ENCODE measurements at regions not wholly inside any gene's neighbourhood (a gene's known extent, or its start where the extent isn't known, plus 50 kb on each side); places are given as distances from the start of the nearest gene placed in this dataset.
A peak's percentile ranks its signal among the peaks of the same experiment; 100 is the strongest.
"Not testable (repeated sequence)": the region's sequence is repeated elsewhere in the genome, so short reads cannot be mapped to it uniquely, and the experiment has no call there.

DNA sequence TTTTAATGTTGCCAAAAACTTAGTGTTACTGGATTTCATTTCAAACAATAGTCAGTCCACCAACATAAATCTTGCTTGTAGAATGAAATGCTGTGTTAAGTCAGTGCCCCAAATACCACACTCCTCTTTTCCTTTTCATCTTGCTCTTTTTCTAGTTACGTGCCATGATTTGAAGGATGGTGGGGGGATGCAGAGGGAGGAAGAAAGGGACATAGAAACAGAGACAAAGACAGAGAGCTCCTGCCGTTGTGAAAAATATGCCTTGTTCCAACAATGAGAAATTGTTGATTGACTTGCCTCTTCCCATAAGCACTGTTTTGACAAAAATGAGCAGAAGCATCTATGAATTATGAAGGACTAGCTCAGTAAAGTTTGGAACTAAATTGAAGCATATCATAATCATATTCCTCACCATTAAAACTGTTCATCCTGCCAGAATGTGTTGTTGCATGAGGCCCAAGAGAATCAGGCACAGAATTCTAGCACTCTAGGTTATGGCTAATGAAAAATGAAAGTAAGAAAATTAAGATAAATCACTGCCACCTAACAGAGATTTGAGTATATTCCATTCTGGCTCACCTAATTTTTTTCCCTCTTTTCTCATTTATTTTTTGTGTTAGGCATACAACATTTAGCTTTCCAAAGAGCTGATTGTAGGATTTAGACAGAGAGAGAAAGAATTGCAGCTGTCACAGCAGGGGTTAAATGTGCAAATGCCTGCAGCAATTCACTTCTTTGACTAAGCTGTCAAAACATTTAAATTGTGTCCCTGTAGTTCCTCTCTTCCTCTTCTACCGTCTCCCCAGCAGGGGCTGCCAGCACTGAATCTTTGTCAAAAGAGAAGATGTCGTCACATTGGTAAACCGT lies 111.6 kb upstream of the PTPN13 start:
- ATAC-seq, result no peak

DNA sequence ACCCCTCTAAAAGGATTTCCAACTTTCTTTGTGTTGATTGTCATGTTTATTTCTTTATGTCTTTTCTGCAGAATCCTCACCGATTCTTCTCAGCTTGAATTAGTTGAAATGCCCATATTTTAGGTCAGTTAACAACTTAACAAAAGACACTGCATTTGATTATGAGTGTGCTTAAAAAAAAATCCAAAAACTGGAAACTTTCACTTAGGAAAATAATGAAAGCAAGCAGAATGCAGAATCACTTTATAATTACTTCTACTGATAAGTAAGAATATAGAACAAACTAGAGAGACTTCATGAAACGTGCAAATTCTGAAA lies 111.0 kb upstream of the PTPN13 start:
- ATAC-seq, result no peak

DNA sequence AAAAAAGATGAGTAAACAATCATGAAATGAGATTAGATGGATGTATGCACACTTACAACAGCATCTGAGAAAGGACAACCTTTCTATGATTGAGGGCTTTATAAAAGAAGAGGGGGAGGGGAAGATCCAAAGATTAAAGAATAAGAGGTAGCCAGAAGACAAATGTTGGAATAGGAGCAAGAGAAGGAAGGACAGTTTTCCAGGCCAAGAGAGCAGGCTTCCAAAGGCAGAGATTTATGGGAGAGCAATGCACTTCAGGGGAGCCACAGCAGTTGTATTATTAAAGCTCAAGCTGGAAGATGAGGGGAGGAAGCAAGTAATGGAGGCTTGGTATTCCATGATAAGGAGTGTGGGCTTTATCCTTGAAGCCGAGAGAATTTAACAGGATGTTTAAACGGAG lies 110.3 kb upstream of the PTPN13 start:
- no peak for ATAC-seq

DNA sequence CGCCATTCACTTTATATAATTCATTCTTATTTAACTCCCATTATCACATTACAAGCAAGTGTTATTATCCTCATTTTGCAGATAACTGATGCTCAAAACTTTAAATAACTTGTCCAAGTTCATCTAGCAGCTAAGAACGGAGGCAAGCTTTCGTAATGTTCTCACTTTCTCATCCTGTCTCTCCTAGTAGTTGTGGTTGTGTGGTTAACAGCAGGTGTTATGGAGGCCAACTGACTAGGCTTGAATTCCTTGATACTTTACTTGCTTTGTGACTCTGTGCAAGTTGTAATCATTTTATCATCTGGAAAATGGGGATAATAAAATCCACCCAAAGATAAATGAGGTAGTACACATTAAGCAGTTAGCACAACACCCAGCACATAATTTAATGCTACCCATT lies 109.9 kb upstream of the PTPN13 start:
- ATAC-seq, result no peak

DNA sequence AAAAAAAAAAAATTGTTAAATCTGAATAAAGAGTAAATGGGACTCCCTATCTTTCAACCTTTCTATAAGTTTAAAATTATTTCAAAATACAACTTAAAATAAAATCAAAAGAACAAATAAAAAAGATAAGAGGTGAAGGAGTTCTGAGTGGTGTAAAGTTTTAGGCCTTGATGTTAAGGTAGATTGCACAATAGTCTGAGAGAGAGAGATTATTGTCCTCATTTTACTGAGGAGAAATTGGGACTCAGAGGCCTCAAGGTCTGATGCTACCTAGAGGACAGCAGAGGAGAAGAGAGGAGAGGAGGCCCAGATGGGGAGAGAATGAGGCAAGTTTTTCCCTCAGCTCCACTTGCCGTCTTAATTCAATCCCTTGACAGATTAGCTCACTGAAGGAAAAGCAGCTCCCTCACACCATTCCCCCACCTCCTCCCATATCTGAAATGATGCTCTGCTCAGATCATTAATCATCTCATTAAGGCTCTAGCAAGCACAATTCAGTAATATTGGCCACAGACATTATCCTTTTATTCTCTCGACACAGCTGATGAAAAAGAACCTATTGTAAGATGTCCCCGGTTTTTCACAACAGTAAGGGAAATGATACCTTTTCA lies 106.3 kb upstream of the PTPN13 start:
- no peak for ATAC-seq

DNA sequence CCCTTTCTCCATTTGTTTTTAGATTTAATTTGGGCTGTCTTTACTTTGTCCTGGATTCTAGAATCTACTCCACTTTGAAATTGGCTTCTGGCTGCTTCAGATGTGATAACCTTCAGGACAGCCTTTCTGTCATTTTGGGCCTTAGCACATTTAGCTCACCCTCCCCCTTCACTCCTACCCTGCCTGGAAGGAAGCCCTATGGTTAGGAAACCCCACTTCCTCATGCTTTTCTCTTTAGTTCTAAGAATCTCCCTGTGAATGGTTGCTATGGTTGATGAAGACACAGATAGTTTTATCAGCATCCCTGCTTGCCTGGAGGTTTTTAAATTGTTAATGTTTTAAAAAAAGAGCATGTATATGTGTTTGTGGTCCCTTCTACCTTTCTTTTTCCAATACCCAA lies 100.7 kb upstream of the PTPN13 start:
- no peak for ATAC-seq

DNA sequence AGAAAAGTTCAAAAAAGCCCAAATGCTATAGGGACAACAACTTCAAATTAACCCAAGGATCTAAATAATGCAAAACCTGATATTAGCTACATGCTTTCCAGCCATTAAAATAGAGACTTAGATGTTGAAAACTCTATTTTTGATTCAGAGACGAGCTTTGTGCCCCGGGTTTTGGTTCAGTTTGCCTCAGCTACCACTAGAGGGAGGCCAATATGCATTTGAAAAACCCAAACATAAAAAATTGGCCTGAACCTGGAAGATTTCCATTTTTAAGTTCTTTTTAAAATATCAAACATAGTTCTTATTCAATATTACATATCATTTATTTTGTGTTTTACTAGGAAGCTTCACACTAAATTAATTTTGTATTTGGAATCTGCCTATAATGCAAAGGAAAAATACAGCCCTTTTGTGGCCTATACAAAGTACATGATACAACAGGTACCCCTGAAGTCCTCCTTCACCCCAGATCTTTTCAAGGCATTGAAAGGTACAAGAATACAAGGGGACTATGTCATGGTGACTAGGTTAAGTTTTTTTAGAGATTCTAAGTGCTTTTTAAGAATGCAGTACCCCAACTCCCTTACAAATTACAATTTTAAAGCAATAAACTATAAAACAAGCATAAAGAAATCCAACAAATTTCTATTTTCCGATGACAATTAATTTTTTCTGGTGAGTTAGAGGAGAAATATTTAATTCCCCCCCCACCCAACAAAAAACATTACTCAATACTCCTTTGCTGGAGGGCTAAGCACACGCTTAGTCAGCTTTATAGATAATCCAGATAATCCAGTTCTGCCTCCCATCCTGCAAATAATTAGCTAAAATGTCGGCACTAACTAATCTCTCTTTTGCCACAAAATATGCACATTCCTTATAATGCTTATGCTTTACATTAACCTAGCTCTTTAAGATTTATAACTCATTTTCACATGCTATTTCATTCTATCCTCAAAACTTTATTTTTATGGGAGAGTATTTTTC lies 97.7 kb upstream of the PTPN13 start:
- ATAC-seq, result no peak

DNA sequence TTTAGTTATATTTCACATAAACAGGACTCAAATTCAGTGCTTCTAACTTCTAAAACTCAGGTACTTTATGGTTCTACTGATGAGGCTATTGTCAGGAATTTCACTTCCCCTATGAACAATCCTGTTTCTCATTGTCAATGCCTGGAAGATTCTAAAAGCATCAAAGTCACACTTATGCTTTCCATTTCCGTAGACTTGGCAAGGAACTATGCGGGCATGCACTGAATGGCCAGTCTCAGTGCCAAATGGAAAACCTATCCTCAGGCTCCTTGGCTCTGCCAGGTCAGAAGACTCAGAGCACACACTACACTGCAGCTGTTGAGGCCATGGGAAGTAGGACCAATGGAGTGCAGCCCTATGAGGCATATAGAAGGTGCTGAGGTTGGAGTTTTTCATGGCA lies 97.0 kb upstream of the PTPN13 start:
- ATAC-seq, result no peak

DNA sequence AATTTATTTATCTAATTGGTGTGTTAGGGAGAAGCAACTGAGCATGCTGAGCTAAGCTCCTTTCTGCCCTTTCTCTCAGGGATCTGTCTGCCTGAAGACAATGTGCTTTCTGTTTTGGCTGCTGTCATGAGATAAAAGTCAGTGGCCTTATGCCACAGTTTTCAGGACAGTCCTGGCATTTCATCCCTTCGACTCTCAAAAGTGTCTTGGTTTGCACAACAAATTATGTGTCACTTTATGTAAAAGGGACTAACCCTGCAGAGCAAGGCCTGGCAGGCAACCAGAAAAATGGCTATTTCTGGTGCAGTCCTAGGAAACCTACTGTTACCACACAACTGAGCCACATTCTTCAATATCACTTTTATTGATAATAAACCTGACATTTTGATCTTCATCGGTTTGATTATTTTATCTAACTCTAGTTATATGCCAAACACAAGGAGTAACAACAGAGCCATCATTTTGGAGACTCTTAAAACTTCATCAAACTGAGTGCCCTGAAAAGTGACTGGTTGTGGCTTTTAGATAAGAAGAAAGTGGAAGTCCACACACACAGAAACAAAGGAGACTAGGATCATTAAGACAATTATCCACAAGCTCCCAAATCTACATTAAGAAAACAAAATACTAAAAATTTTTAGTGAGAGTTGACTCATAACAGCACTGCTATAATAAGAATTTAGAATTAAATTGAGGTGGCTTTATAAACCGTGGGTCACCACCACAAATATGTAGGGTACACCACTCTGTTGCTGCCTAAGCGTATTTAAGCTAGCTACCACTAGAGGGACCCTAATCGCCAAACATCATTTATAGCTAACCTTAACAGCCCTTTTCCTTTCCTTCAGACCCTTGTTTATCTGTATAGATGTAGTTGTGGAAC lies 95.9 kb upstream of the PTPN13 start:
- ATAC-seq, result peak; percentile 41 to 72

DNA sequence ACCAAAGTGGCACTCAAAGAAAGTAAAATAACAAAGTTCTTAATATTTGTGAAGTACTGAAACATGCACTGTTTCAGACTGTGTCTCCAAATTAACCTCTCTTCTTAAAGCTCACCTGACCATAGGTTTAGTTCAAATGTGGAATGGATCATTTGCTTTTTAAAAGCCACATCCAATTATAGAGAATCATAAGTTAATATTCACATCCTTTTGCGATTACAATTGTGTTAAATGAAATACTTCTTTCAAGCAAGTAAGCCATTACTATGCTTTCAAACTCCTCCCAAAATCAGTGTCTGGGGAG lies 95.3 kb upstream of the PTPN13 start:
- ATAC-seq, result no peak

DNA sequence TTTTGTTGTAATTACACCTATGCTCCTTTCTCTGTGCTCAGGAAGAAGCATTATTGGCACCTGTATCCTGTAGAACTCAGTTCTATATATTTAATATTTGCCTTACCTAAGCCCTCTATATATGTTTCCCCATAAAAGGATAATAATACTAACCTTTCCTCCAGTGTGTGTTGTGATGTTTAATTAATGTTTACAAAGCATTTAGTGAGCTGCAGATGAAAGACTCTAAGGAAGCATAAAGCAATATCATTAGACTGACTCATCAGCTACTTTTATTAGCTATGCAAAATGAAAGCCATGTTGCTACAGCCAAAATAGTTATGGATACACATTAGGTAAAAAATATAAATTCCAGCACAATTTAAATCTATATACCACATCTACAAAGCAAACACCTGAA lies 93.6 kb upstream of the PTPN13 start:
- no peak for ATAC-seq

DNA sequence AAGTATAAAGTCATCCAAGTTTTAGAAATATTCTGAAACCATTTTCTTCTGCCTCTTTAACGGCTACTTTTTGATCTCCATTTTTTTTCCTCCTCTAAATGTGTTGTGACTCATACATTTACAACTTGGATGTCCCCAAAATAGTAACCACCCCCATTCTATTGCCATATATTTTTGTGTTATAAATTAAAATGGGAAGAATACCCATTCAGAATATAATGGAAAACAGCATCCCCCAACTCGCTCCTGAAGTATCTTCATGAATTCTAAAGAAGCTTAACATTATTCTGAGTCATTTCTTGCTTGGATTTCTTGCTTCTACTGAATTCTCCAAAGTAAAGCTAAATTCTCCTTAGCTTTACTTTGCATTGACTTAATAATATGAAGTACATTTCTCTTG lies 92.0 kb upstream of the PTPN13 start:
- no peak for ATAC-seq

DNA sequence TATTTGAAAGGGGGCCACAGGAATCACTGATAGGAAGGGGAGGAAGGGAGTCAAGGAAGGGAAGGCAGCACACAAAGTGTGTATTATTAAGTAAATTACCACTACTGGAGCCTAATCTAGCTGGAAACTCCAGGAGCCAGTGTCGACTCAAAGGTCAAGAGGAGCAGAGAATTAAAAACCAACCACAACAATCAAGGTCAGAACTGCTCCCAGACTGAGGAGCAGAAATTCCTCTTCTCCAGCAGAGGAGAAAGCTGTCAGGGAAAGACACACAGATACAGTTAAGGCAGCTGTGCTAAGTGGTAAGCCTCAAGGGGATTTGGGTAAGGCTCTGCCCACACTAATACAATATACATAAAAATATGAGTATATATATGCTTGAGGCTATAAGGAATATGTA lies 87.5 kb upstream of the PTPN13 start:
- ATAC-seq, result no peak

DNA sequence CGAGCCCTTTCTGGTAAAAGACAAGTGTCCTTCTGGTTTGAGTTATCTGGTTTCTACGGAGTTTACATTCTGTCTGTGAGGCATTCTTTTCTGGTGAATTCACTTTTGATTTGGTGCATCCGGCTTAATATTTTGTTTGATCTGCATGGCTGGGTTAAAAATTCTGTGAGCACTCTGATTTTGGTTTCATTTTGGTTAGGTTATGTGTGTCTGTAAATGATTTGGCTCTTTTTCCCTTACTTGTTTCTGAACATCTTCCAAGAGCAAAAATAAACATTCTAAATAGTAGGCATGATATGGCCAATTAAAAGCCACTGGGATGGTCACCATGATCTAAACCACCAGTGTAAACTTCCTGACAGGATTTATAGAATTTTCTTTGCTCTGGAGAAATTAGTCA lies 85.7 kb upstream of the PTPN13 start:
- no peak for ATAC-seq

DNA sequence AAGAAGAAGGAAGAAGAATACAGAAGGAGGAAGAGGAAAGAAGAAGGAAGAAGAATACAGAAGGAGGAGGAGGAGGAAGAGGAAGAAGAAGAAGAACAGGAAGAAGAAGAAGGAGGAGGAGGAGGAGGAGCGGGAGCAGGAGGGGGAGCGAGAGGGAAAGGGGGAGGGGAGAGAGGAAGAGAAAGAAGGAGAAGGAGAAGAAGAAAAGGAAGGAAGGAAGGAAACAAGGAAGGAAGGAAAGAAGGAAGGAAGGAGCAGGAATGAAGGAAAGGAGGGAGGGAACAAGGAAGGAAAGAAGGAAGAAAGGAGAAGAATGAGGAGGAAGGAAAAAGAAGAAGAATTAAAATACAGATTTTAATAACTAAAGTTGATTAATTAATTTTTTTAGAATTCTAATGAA lies 82.5 kb upstream of the PTPN13 start:
- ATAC-seq, result no peak

DNA sequence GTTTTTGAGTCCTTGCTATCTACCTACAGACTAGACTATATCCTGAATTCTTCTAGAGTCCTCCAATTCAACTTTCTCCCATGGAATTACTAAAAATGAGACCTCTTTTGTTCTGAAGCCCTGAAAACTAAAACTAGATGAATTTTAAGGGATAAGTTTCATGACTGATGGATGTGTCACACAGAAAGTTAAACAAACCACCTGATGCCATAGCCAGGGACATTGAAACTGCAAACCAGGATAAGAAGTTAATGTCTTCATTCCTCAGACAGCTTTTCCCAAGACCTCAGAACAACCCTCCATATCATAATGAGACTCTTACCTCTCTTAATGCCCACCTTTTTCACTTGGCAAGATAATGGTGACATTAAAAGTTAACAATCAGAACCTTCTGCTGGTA lies 81.5 kb upstream of the PTPN13 start:
- ATAC-seq, result no peak

DNA sequence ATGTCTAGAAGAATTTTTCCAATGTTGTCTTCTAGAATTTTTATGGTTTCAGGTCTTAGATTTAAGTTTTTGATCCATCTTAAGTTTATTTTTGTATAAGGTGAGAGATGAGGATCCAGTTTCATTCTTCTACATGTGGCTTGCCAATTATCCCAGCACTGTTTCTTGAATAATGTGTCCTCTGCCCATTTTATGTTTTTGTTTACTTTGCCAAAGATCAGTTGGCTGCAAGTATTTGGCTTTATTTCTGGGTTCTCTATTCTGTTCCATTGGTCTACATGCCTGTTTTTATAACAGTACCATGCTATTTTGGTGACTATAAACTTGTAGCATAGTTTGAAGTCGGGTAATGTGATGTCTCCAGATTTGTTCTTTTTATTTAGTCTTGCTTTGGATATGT lies 78.2 kb upstream of the PTPN13 start:
- ATAC-seq, result not testable (repeated sequence)

DNA sequence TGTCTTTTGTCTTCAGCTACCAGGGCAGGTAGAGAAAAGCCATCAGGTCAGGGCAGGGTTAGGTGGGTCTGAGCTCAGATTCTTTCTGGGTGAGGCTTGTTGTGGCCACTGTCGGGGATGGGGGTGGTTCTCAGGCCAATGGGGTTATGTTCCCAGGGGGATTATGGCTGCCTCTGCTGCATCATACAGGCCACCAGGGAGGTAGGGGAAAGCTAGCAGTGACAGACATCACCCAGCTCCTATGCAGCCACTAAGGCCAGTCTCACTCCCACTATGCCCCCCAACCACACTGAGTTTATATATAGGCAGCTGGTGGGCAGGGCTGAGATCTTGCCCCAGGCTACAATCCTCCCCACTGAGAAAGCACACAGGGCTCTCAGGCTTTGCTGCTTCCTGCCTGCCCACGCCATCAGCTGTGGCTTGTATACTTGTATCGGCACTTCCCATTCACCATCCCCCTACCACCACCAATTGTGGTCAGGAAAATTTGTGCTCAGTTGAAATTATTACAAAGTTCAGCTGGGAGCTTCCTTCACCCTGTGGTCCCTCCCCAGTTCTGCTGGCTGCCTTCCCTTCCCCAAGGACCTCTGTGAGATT lies 72.6 kb upstream of the PTPN13 start:
- no peak for ATAC-seq

DNA sequence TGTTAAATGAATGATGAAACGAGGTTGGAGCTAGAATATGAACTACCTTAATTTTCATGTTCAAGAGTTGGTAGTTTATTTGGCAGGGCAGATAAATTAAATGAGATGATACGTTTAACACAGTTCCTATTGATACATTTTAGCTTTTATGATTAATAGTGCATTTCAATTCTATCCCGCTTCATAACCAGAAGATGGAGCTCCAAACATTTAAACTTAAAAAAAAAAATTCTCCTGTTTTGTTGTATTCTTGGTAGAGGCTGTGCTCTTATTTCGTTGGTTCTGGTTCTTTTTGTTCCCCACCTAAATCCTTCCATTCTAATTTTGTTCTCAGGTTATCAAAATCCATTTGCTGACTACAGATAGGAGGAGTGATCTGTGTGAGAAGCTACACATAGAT lies 71.8 kb upstream of the PTPN13 start:
- no peak for ATAC-seq

DNA sequence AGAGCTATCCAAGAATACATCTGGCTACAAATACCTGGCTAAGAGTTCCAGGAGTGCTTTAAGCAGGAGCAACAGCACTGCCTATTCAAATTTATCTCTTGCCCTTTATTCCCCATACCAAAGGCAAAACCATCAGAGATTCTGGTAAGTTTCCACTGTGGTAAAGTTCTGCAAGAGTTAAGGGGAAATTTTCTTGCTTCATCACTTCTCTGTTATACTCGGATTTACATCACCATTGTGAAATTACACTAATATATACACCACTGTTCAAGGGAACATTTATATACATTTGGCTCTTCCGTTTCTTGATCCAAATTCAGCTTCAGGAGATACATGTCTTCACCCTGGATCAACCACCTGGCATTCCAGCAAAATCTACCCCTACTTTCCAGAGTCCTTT lies 70.8 kb upstream of the PTPN13 start:
- no peak for ATAC-seq

DNA sequence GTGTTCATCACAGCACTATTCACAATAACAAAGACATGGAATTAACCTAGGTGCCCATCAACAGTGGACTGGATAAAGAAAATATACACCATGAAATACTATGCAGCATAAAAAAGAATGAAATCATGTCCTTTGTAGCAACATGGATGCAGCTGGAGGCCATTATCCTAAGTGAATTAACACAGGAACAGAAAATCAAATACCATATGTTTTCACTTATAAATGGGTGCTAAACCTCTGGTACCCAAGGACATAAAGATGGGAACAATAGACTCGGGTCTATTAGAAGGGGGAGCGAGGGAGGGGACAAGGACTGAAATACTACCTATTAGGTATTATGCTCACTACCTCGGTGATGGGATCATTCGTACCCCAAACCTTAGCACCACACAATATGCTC lies 66.4 kb upstream of the PTPN13 start:
- ATAC-seq, result not testable (repeated sequence)

DNA sequence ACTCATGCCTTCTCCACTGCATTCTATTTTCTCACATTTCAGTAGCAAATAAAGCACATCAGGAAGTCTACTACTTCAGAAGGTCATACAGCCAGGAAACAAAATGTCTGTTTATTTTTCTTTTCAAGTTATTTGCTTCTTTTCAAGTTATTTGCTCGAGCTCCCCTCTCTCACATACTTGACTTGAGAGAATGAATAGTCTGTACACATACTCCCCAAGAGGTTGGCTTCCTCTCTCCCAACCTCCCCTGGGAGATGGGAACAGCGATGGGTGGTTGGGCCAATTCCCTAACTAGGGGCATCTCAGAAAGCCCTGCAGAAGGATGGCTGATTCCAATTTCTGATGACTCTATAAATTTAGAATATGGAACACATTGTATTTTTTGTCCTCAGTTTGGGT lies 64.7 kb upstream of the PTPN13 start:
- no peak for ATAC-seq

All from activated CD4-positive, CD25-positive, alpha-beta regulatory T cell treated with anti-CD3 and anti-CD28 coated beads, Interleukin-2, amount 50 U/mL, for 24 hours (primary cell).